SK-N-SH treated with all-trans-retinoic acid at 6 μM for 48 hours (cell line): ENCODE measurements at regions not wholly inside any gene's neighbourhood (a gene's known extent, or its start where the extent isn't known, plus 50 kb on each side); places are given as distances from the start of the nearest gene placed in this dataset.

Source experiments
- ATAC-seq: fragments of 200-7000 bp; cut with Tn5 transposase; 3 replicates; pipeline ENCODE4 v1.9.1; 2020; ENCODE audit warnings: mild to moderate bottlenecking, moderate library complexity
- ARNTL ChIP-seq: fragments of 450-650 bp; formaldehyde crosslinking; IDR thresholded peaks from 2 replicates; pipeline ENCODE4 v1.5.0; 2020; ENCODE audit warnings: low read depth, mild to moderate bottlenecking, moderate library complexity, borderline replicate concordance
- BACH2 ChIP-seq: fragments of 250-450 bp; sonication (Bioruptor Pico); IDR thresholded peaks from 2 replicates; pipeline ENCODE4 v1.9.0; 2021; ENCODE audit warnings: mild to moderate bottlenecking, borderline replicate concordance
- CSDC2 ChIP-seq: fragments of 250-450 bp; sonication (Bioruptor Pico); IDR thresholded peaks from 2 replicates; pipeline ENCODE4 v1.5.0; 2020; ENCODE audit warnings: mild to moderate bottlenecking, moderate library complexity
- ESRRG ChIP-seq: fragments of 250-450 bp; sonication (Bioruptor Pico); IDR thresholded peaks from 2 replicates; pipeline ENCODE4 v1.6.1; 2021; ENCODE audit warnings: mild to moderate bottlenecking
- GLIS3 ChIP-seq: fragments of 250-450 bp; sonication (Bioruptor Pico); IDR thresholded peaks from 2 replicates; pipeline ENCODE4 v1.5.0; 2020; ENCODE audit warnings: mild to moderate bottlenecking, moderate library complexity
- ISL1 ChIP-seq: fragments of 250-450 bp; sonication (Bioruptor Pico); IDR thresholded peaks from 2 replicates; pipeline ENCODE4 v2.1.2; 2022; ENCODE audit warnings: mild to moderate bottlenecking, moderate library complexity
- OSR1 ChIP-seq: fragments of 250-450 bp; sonication (Bioruptor Pico); IDR thresholded peaks from 2 replicates; pipeline ENCODE4 v1.8.0; 2022; ENCODE audit warnings: moderate library complexity, mild to moderate bottlenecking, inconsistent platforms
- PPARA ChIP-seq: fragments of 250-450 bp; sonication (Bioruptor Pico); IDR thresholded peaks from 2 replicates; pipeline ENCODE4 v1.5.0; 2020; ENCODE audit warnings: mild to moderate bottlenecking, borderline replicate concordance
- RARB ChIP-seq: fragments of 250-450 bp; sonication (Bioruptor Pico); IDR thresholded peaks from 2 replicates; pipeline ENCODE4 v1.8.0; 2021; ENCODE audit warnings: mild to moderate bottlenecking, moderate library complexity
- SNAI2 ChIP-seq: fragments of 250-450 bp; sonication (Bioruptor Pico); IDR thresholded peaks from 2 replicates; pipeline ENCODE4 v1.5.0; 2020; ENCODE audit warnings: mild to moderate bottlenecking, moderate library complexity
- TCF4 ChIP-seq: fragments of 250-450 bp; sonication (Bioruptor Pico); IDR thresholded peaks from 2 replicates; pipeline ENCODE4 v1.8.0; 2021; ENCODE audit warnings: mild to moderate bottlenecking, moderate library complexity, borderline replicate concordance
- TOX ChIP-seq: fragments of 250-450 bp; sonication (Bioruptor Pico); IDR thresholded peaks from 2 replicates; pipeline ENCODE4 v1.8.0; 2021; ENCODE audit warnings: mild to moderate bottlenecking, moderate library complexity, borderline replicate concordance
- ZC3H10 ChIP-seq: fragments of 250-450 bp; sonication (Bioruptor Pico); IDR thresholded peaks from 2 replicates; pipeline ENCODE4 v1.5.1; 2021; ENCODE audit warnings: mild to moderate bottlenecking, moderate library complexity
- ZFP3 ChIP-seq: fragments of 250-450 bp; sonication (Bioruptor Pico); IDR thresholded peaks from 2 replicates; pipeline ENCODE4 v1.5.0; 2020; ENCODE audit warnings: mild to moderate bottlenecking, moderate library complexity
- ZFP30 ChIP-seq: fragments of 450-650 bp; formaldehyde crosslinking; IDR thresholded peaks from 2 replicates; pipeline ENCODE4 v1.5.0; 2022; ENCODE audit warnings: mild to moderate bottlenecking, moderate library complexity
- ZNF565 ChIP-seq: fragments of 450-650 bp; formaldehyde crosslinking; conservative IDR thresholded peaks from 2 replicates; pipeline ENCODE4 v1.5.0; 2020; ENCODE audit warnings: low read depth, mild to moderate bottlenecking, moderate library complexity
- ZNF70 ChIP-seq: fragments of 450-650 bp; formaldehyde crosslinking; IDR thresholded peaks from 2 replicates; pipeline ENCODE4 v1.5.0; 2020; ENCODE audit warnings: mild to moderate bottlenecking, moderate library complexity
- ZNF8 ChIP-seq: fragments of 450-650 bp; formaldehyde crosslinking; IDR thresholded peaks from 2 replicates; pipeline ENCODE4 v1.5.0; 2020; ENCODE audit warnings: mild to moderate bottlenecking, moderate library complexity
- TF ChIP-seq, protein P1 (sequence below): fragments of 250-450 bp; sonication (Bioruptor Pico); IDR thresholded peaks from 2 replicates; pipeline ENCODE4 v1.5.1; 2020; ENCODE audit warnings: low read depth, mild to moderate bottlenecking, moderate library complexity
- TF ChIP-seq, protein P2 (sequence below): fragments of 250-450 bp; sonication (Bioruptor Pico); IDR thresholded peaks from 2 replicates; pipeline ENCODE4 v1.8.0; 2021; ENCODE audit warnings: low read depth, mild to moderate bottlenecking, moderate library complexity, borderline replicate concordance
- TF ChIP-seq, protein P3 (sequence below): fragments of 250-450 bp; sonication (Bioruptor Pico); IDR thresholded peaks from 2 replicates; pipeline ENCODE4 v1.5.1; 2021; ENCODE audit warnings: mild to moderate bottlenecking, moderate library complexity

DNA sequence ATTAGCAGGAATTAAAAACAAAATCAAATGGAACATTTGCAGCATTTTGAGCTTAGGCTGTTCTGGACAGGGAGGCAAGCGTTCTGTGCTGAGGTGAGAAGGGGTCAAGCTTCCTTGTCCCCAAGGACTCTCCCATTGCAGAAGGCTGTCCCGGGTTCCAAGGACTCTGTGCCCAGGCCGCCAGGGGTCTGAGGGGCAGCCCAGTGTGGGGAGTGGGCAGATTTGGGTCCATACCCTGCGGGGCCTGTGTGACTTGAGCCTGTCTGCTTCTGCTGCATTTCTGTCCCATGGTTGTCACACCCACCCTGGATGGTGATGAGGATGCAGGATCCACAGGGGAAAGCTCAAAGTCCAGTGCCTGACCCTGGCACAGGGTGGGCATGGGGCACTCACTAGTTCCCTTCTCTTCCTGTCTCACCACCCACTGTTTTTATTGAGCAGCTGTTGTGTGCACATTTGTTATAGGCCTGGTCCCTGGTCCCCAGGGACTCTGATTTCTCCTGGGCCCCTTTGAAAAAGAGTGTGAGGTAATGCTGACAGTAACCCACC, 211.4 kb upstream of the HS6ST1 start:
- no peak for TF ChIP-seq ZNF70 (CRISPR knock-in tag)
- TF ChIP-seq OSR1 (CRISPR knock-in tag), result no peak
- TF ChIP-seq, protein P1, sequence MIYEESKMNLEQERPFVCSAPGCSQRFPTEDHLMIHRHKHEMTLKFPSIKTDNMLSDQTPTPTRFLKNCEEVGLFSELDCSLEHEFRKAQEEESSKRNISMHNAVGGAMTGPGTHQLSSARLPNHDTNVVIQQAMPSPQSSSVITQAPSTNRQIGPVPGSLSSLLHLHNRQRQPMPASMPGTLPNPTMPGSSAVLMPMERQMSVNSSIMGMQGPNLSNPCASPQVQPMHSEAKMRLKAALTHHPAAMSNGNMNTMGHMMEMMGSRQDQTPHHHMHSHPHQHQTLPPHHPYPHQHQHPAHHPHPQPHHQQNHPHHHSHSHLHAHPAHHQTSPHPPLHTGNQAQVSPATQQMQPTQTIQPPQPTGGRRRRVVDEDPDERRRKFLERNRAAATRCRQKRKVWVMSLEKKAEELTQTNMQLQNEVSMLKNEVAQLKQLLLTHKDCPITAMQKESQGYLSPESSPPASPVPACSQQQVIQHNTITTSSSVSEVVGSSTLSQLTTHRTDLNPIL (CRISPR knock-in tag), result no peak
- no peak for TF ChIP-seq ZFP3
- TF ChIP-seq, protein P2, sequence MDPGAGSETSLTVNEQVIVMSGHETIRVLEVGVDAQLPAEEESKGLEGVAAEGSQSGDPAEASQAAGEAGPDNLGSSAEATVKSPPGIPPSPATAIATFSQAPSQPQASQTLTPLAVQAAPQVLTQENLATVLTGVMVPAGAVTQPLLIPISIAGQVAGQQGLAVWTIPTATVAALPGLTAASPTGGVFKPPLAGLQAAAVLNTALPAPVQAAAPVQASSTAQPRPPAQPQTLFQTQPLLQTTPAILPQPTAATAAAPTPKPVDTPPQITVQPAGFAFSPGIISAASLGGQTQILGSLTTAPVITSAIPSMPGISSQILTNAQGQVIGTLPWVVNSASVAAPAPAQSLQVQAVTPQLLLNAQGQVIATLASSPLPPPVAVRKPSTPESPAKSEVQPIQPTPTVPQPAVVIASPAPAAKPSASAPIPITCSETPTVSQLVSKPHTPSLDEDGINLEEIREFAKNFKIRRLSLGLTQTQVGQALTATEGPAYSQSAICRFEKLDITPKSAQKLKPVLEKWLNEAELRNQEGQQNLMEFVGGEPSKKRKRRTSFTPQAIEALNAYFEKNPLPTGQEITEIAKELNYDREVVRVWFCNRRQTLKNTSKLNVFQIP (CRISPR knock-in tag), result no peak
- no peak for TF ChIP-seq ISL1
- no peak for TF ChIP-seq SNAI2 (CRISPR knock-in tag)
- TF ChIP-seq ZNF565 (CRISPR knock-in tag), result no peak
- no peak for TF ChIP-seq TCF4 (CRISPR knock-in tag)
- TF ChIP-seq PPARA (CRISPR knock-in tag), result no peak
- no peak for TF ChIP-seq TOX (CRISPR knock-in tag)
- TF ChIP-seq, protein P3, sequence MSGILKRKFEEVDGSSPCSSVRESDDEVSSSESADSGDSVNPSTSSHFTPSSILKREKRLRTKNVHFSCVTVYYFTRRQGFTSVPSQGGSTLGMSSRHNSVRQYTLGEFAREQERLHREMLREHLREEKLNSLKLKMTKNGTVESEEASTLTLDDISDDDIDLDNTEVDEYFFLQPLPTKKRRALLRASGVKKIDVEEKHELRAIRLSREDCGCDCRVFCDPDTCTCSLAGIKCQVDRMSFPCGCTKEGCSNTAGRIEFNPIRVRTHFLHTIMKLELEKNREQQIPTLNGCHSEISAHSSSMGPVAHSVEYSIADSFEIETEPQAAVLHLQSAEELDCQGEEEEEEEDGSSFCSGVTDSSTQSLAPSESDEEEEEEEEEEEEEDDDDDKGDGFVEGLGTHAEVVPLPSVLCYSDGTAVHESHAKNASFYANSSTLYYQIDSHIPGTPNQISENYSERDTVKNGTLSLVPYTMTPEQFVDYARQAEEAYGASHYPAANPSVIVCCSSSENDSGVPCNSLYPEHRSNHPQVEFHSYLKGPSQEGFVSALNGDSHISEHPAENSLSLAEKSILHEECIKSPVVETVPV (CRISPR knock-in tag), result no peak
- TF ChIP-seq ZNF8 (CRISPR knock-in tag), result no peak

DNA sequence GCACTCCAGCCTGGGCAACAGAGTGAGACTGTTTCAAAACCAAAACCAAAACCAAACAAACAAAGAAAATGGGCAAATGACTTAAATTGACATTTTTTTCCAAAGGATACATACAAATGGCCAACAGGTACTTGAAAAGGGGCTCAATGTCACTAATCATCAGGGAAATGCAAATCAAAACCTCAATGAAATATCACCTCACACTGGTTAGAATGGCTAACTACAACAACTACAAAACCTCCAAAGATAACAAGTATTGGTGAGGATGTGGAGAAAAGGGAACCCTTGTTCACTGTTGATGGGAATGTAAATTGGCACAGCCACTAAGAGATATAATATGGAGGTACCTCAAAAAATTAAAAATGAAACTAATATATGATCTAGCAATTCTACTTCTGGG, 213.2 kb upstream of the HS6ST1 start:
- TF ChIP-seq ZFP3 (no peak), ZC3H10 (CRISPR knock-in tag) (no peak), SNAI2 (CRISPR knock-in tag) (no peak), GLIS3 (CRISPR knock-in tag) (no peak), OSR1 (CRISPR knock-in tag) (no peak), TOX (CRISPR knock-in tag) (no peak), ZFP30 (CRISPR knock-in tag) (no peak), RARB (CRISPR knock-in tag) (no peak), ESRRG (CRISPR knock-in tag) (no peak), ZNF565 (CRISPR knock-in tag) (no peak), ZNF8 (CRISPR knock-in tag) (no peak), CSDC2 (CRISPR knock-in tag) (no peak), BACH2 (CRISPR knock-in tag) (no peak), ZNF70 (CRISPR knock-in tag) (no peak), ARNTL (CRISPR knock-in tag) (no peak), TCF4 (CRISPR knock-in tag) (no peak)
- TF ChIP-seq, protein P1 (CRISPR knock-in tag), result no peak
- TF ChIP-seq, protein P3 (CRISPR knock-in tag), result no peak
- no peak for ATAC-seq

More for the DNA sequence above, 211.4 kb upstream of the HS6ST1 start:
- no peak for ATAC-seq

DNA sequence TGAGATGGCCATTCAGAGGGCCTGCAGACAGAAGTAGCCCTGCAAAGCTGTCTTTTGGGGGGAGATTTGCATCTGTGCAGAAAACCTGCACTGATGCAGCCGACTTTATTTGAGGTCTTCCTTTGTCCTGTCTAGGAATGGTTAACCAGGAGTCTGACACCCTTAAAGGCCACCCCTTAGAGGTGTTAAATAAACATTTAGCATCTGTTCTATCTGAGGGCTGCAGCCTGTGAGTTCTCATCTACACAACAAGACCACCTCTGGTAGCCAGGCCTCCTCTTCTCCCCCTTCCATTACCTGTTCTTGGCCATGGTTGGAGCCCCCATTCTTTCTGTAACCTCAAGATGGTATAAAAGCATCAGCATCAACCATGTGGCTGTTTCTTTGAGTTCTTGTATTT, 214.4 kb upstream of the HS6ST1 start:
- no peak for ATAC-seq
- TF ChIP-seq GLIS3 (CRISPR knock-in tag) (no peak), TOX (CRISPR knock-in tag) (no peak), ISL1 (no peak), ZFP30 (CRISPR knock-in tag) (no peak), TCF4 (CRISPR knock-in tag) (no peak), OSR1 (CRISPR knock-in tag) (no peak), ZC3H10 (CRISPR knock-in tag) (no peak), ZNF565 (CRISPR knock-in tag) (no peak)
